ENCODE measurements at regions not wholly inside any gene's neighbourhood (a gene's known extent, or its start where the extent isn't known, plus 50 kb on each side); places are given as distances from the start of the nearest gene placed in this dataset.
"Not testable (repeated sequence)": the region's sequence is repeated elsewhere in the genome, so short reads cannot be mapped to it uniquely, and the experiment has no call there.

DNA sequence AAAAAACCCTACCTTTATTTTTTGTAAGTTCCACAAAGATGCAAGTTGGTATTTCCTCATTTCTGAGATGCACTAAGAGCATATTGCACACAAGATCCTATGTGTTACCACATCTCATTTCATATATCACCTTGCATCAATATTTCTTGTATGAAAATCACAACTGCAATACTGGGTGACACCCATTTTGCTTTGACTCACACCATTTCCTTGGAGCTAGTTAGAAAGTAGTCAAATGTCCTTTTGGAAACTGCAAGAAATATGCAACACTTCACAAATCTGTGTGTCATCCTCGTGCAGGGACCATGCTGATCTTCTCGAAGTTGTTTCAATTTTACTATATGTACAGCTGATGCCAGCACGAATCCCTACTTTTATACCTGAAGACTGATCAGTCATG is 94.6 kb upstream of the ACBD5 start:
- not testable (repeated sequence) for DNase-seq

- no peak for DNase-seq
Observed at GRCh38 chr10:27330074-27330473, 89.5 kb upstream of the ACBD5 start.

DNA sequence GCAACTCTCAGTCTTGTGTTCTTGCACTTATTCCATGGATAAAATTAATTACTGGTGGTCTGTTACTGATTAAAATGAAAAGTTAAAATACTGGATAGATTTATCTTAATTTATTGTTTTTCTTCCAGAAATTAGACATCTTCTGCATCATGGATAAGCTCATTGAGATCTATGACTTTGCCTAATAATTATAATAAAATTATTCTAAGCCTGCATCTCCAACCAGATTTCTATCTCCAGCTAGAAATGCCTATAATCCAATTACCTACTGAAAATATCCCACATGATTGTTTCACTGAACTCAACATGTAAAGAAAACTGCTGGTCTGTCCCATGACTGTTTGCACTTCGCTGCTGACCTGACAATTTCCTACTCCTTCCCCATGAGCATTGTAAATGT is 88.3 kb upstream of the ACBD5 start:
- no peak for DNase-seq

DNA sequence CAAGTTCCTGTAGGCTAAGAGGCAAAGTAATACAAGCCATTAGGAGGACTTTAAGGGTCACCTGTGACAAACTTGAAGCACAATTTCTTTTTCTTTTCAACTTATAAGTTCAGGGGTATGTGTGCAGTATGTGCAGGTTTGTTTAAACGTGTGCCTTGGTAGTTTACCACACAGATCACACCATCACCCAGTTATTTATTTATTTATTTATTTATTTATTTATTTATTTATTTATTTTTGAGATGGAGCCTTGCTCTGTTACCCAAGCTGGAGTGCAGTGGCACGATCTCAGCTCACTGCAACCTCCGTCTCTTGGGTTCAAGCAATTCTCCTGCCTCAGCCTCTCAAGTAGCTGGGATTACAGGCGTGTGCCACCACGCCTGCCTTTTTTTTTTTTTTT is 86.2 kb upstream of the ACBD5 start:
- not testable (repeated sequence) for DNase-seq

GRCh38 chr10:27319752-27320431 is 79.3 kb upstream of the ACBD5 start:
- peak; percentile 51 for DNase-seq

- not testable (repeated sequence) for DNase-seq
Observed at GRCh38 chr10:27319139-27319538, 78.5 kb upstream of the ACBD5 start.

DNA sequence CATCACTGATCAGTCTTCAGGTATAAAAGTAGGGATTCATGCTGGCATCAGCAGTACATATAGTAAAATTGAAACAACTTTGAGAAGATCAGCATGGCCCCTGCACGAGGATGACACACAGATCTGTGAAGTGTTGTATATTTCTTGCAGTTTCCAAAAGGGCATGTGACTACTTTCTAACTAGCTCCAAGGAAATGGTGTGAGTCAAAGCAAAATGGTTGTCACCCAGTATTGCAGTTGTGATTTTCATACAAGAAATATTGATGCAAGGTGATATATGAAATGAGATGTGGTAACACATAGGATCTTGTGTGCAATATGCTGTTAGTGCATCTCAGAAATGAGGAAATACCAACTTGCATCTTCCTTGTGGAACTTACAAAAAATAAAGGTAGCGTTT is 74.5 kb upstream of the ACBD5 start:
- DNase-seq, result not testable (repeated sequence)

- DNase-seq, result not testable (repeated sequence)
Observed at GRCh38 chr10:27313586-27313985, 73.0 kb upstream of the ACBD5 start.

DNA sequence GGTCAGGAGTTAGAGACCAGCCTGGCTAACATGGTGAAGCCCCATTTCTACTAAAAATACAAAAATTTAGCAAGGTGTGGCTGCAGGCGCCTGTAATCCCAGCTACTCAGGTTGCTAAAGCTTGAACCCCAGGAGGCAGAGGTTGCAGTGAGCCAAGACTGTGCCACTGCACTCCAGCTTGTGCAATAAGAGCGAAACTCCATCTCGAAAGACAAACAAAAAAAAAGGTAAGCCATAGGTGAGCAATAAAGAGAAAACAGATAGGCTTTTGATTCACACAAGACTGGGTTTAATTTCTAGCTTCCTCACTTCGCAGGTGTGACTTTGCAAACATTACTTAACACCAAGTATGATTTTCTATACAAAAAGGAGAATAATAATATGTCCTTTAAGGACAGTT is 72.3 kb upstream of the ACBD5 start:
- no peak for DNase-seq

DNA sequence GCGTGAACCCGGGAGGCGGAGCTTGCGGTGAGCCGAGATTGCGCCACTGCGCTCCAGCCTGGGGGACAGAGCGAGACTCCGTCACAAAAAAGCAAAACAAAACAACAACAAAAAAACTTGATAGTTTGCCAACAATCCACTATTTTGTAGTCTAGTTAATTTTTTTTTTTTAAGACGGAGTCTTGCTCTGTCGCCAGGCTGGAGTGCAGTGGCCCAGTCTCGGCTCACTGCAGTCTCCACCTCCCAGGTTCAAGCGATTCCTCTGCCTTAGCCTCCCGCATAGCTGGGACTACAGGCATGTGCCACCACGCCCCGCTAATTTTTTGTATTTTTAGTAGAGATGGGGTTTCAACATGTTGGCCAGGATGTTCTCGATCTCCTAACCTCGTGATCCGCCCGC is 71.2 kb upstream of the ACBD5 start:
- not testable (repeated sequence) for DNase-seq

DNA sequence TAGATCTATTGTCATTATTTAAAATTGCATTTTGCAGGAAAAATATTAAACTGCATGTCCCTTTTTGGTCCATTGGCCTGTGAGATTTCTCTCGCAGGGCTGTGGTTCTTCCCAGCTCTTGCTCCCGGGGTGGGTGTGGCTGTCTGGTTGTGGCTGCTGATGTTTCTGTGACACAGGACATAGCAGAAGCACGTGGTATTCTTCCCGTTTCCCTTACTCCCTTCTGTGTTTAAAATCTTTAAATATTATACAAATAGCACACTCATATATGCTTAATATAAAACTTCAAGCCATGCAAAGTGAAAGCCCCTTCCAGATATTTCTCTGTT is 57.9 kb upstream of the ACBD5 start:
- not testable (repeated sequence) for DNase-seq

GRCh38 chr10:27297844-27298521 is 57.4 kb upstream of the ACBD5 start:
- no peak for DNase-seq

- DNase-seq, result not testable (repeated sequence)
Observed at GRCh38 chr10:27296285-27296684, 55.7 kb upstream of the ACBD5 start.

DNA sequence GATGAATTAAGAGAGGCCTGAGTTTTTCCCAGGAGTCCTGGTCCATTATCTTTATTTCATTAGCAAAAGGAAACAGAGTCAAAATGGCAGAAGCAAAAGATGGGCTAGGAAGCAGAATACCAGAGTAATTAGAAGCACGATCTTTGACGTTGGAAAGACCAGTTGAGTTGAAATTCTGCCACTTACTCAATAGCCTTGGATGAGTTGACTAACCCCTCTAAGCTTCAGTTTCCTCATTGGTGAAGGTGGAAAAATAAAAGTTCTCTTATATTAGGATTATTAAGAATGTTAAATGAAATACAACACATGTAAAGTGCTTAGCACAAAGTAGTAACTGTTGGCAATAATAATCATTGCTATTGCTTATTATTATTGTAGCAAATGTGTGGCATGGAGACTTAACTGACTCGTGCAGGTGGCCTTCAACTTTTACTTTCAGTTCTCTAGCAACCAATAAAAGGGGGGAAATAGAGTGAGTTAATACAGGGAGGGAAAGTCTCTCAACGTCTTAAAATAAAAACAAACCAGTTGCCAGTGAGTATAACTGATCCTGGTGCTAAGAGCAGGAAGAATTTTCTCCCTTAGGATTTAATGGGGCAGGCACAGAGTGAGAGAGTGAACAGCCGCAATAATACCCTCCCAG is 50.8 kb upstream of the ACBD5 start:
- not testable (repeated sequence) for DNase-seq
